Endothelial cell of umbilical vein (primary cell): ENCODE measurements at regions not wholly inside any gene's neighbourhood (a gene's known extent, or its start where the extent isn't known, plus 50 kb on each side); places are given as distances from the start of the nearest gene placed in this dataset.

Experiments
- BruUV-seq: library from RNA; stranded (reverse); fragments of 400-500 nt; replicated peaks from 2 replicates; lab custom pipeline; 2021; lab: Mats Ljungman, UMichigan
- CTCF ChIA-PET: fragments of 300-600, 350-600 bp; sonication (Branson Sonifier 250); formaldehyde crosslinking; loops from one replicate; lab custom pipeline; 2021; ENCODE audit warnings: antibody characterized with exemption, inconsistent platforms; lab: Charles Lee
- POLR2A ChIA-PET: fragments of 300-600, 350-600 bp; sonication (Branson Sonifier 250); formaldehyde crosslinking; loops from one replicate; lab custom pipeline; 2021; ENCODE audit warnings: antibody characterized with exemption, inconsistent platforms; lab: Charles Lee
- DNase-seq: peaks from one replicate; pipeline ENCODE4 v3.0.0-alpha.2; 2011; ENCODE audit warnings: low read depth, low spot score
- FAIRE-seq: peaks from 2 replicates; lab custom pipeline; 2011; peaks lifted over from hg19 to GRCh38; lab: Jason Lieb, UNC
- H2AFZ ChIP-seq: 2 replicates; pipeline ENCODE4 v1.6.0; 2012; ENCODE audit warnings: low read depth, low read length, control low read depth, inconsistent platforms
- H3K27ac ChIP-seq: 2 replicates; pipeline ENCODE4 v1.5.1; 2011; ENCODE audit warnings: low read depth, mild to moderate bottlenecking, control low read depth, low read length, moderate library complexity; ENCODE audit not compliant: insufficient read depth
- H3K27me3 ChIP-seq, 2 experiments: 2 replicates each; pipeline versions ENCODE4 v1.6.0 to v1.6.1; 2011; ENCODE audit warnings: low read length in 2 of 2, mixed read lengths in 1 of 2; ENCODE audit not compliant: control insufficient read depth in 2 of 2, insufficient read depth in 2 of 2
- H3K36me3 ChIP-seq, 2 experiments: 2 replicates in 1 of 2; 3 replicates in 1 of 2; pipeline ENCODE4 v1.5.1; 2011; ENCODE audit warnings: low read length in 2 of 2, mild to moderate bottlenecking in 1 of 2, moderate library complexity in 1 of 2; ENCODE audit not compliant: control insufficient read depth in 2 of 2, insufficient read depth in 2 of 2; ENCODE audit errors: extremely low read depth in 1 of 2
- H3K4me1 ChIP-seq: 3 replicates; pipeline ENCODE4 v1.5.1; 2011; ENCODE audit warnings: mild to moderate bottlenecking, low read length; ENCODE audit not compliant: control insufficient read depth, insufficient read depth; ENCODE audit errors: extremely low read depth
- H3K4me2 ChIP-seq: 2 replicates; pipeline ENCODE4 v1.6.1; 2011; ENCODE audit warnings: low read length, control low read depth, mixed read lengths; ENCODE audit not compliant: insufficient read depth
- H3K4me3 ChIP-seq, 3 experiments: fragments of 200-600 bp in 1 of 3; sonication (generic), shearing (Covaris generic) in 1 of 3; replicated peaks in 1 of 3; 2 replicates each; pipeline ENCODE4 v1.5.1; 2011 to 2016; ENCODE audit warnings: control low read depth in 3 of 3, low read length in 3 of 3, mild to moderate bottlenecking in 2 of 3, inconsistent platforms in 1 of 3, low read depth in 1 of 3, moderate library complexity in 1 of 3; ENCODE audit not compliant: insufficient read depth in 1 of 3
- H3K79me2 ChIP-seq: 2 replicates; pipeline ENCODE4 v1.6.0; 2012; ENCODE audit warnings: low read length, inconsistent platforms; ENCODE audit not compliant: control insufficient read depth, insufficient read depth
- H3K9ac ChIP-seq: replicated peaks from 2 replicates; pipeline ENCODE3; 2011; ENCODE audit warnings: low read length, control low read depth; ENCODE audit not compliant: insufficient read depth; ENCODE audit errors: extremely low read depth
- H3K9me1 ChIP-seq: replicated peaks from 3 replicates; pipeline ENCODE4 v1.6.0; 2011; ENCODE audit warnings: mild to moderate bottlenecking, low read length; ENCODE audit not compliant: control insufficient read depth, insufficient read depth; ENCODE audit errors: extremely low read depth
- H3K9me3 ChIP-seq: replicated peaks from 2 replicates; pipeline ENCODE4 v1.5.1; 2012; ENCODE audit warnings: low read length, inconsistent platforms; ENCODE audit not compliant: control insufficient read depth, insufficient read depth
- H4K20me1 ChIP-seq: replicated peaks from 2 replicates; pipeline ENCODE3; 2011; ENCODE audit warnings: mild to moderate bottlenecking, low read length; ENCODE audit not compliant: control insufficient read depth, insufficient read depth; ENCODE audit errors: extremely low read depth
- CTCF ChIP-seq, 2 donors: IDR thresholded peaks; 1 replicate in 1 of 2; 2 replicates in 1 of 2; pipeline ENCODE4 v1.5.1; 2011; ENCODE audit warnings: low read length in 2 of 2, mild to moderate bottlenecking in 2 of 2, moderate library complexity in 2 of 2, control low read depth in 1 of 2, inconsistent platforms in 1 of 2, low read depth in 1 of 2; ENCODE audit not compliant: insufficient read depth in 1 of 2; ENCODE audit errors: extremely low read depth in 1 of 2
- EZH2 ChIP-seq: IDR thresholded peaks from 2 replicates; pipeline ENCODE4 v1.6.1; 2012; ENCODE audit warnings: borderline replicate concordance, low read depth, mild to moderate bottlenecking, moderate library complexity, low read length, inconsistent platforms; ENCODE audit not compliant: severe bottlenecking
- FOS ChIP-seq: IDR thresholded peaks from 2 replicates; pipeline ENCODE4 v1.6.1; 2011; ENCODE audit warnings: mild to moderate bottlenecking, low read length, moderate library complexity, borderline replicate concordance; ENCODE audit not compliant: insufficient read depth
- GATA2 ChIP-seq: IDR thresholded peaks from 2 replicates; pipeline ENCODE4 v1.7.0; 2011; ENCODE audit warnings: low read depth, mild to moderate bottlenecking, moderate library complexity, mixed read lengths, low read length; ENCODE audit not compliant: insufficient read length, insufficient read depth
- JUN ChIP-seq: IDR thresholded peaks from 2 replicates; pipeline ENCODE4 v1.6.1; 2011; ENCODE audit warnings: borderline replicate concordance, low read depth; ENCODE audit not compliant: insufficient read length, insufficient read depth
- MAX ChIP-seq: IDR thresholded peaks from 2 replicates; pipeline ENCODE4 v1.6.1; 2011; ENCODE audit not compliant: insufficient read depth, insufficient read length
- POLR2A ChIP-seq: IDR thresholded peaks from 2 replicates; pipeline ENCODE4 v1.6.1; 2012; ENCODE audit warnings: low read depth, mild to moderate bottlenecking, control low read depth, low read length
- POLR2AphosphoS5 ChIP-seq: IDR thresholded peaks from 2 replicates; pipeline ENCODE4 v1.6.1; 2012; ENCODE audit warnings: low read depth, mild to moderate bottlenecking, control low read depth, low read length, moderate library complexity; ENCODE audit not compliant: insufficient read depth
- dilution Hi-C: fragments of 300-500 bp; cut with MboI; formaldehyde crosslinking; loops from one replicate; pipeline ENCODE4 v1.15.0; 2019; ENCODE audit warnings: low sequenced_read_pairs; ENCODE audit not compliant: extremely low pct_ligation_motif_present
- intact Hi-C: fragments of 100-400 bp; cut with micrococcal nuclease; formaldehyde crosslinking; loops from one replicate; pipeline ENCODE4 v1.10.0; 2022

DNA sequence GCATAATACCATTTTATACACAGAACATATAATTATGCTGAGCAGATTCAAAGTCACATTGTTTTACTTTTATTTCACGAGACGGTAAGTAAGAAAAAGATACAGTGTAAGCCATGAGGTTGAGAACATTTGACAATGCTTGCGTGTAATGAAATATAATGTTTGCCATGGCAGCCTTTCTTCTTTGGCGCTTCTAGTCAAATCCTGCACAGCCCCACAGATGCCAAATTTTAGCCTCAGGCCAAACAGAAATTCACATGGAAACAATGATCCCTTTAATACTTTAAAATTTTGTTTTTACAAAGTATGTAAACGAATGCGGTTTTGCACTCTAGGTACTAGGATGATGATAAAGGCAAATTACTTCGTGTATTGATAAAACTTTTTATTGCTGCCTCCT, 502.7 kb upstream of the SMIM31 start:
- Histone ChIP-seq H3K4me1 (no peaks in the 10 kb centered on the region), H3K9ac (no peak overlapping the region), H3K4me3 (no peak overlapping the region), H3K79me2 (no peaks in the 10 kb centered on the region), H3K36me3 (no peaks in the 10 kb centered on the region), H3K27ac (no peak overlapping the region), H3K4me2 (no peak overlapping the region), H3K9me1 (no peaks in the 10 kb centered on the region), H4K20me1 (no peaks in the 10 kb centered on the region), H3K27me3 (no peaks in the 10 kb centered on the region), H3K9me3 (peaks cover 2% of the 10 kb centered on the region), H2AFZ (no peak overlapping the region)
- FAIRE-seq (no peak), DNase-seq (no peak)
- ChIA-PET CTCF (no interaction called here), POLR2A (no interaction called here)
- intact Hi-C loops = no loop called here
- no TSS peak for BruUV-seq
- TF ChIP-seq JUN = no peak
- no peak for TF ChIP-seq MAX
- TF ChIP-seq GATA2 = no peak
- TF ChIP-seq CTCF (IDR thresholded peaks at IDR 0.05; ENCODE audit: extremely low read depth in 1 of 2, insufficient read depth in 1 of 2, low read depth in 1 of 2, low read length in 2 of 2) = no peak
- no peak for TF ChIP-seq EZH2
- TF ChIP-seq POLR2A = no peak
- TF ChIP-seq POLR2AphosphoS5 = no peak
- TF ChIP-seq FOS = no peak
- dilution Hi-C loops = no loop called here
